Stimulated activated CD8-positive, alpha-beta memory T cell treated with anti-CD3 and anti-CD28 coated beads, Interleukin-7, amount 100 ng/mL, for 1 hour (primary cell): ENCODE measurements at regions not wholly inside any gene's neighbourhood (a gene's known extent, or its start where the extent isn't known, plus 50 kb on each side); places are given as distances from the start of the nearest gene placed in this dataset.
"Not testable (repeated sequence)": the region's sequence is repeated elsewhere in the genome, so short reads cannot be mapped to it uniquely, and the experiment has no call there.

ENCODE experiments used
- DNase-seq, 2 donors: peaks; one replicate each; pipeline ENCODE4 v3.0.0-alpha.2; 2020; ENCODE audit warnings: low read depth in 2 of 2

- no peak for DNase-seq
Observed at GRCh38 chr4:138509346-138509745, 267.2 kb upstream of the SLC7A11 start.

- DNase-seq = no peak
Observed at GRCh38 chr4:138507522-138507921, 265.4 kb upstream of the SLC7A11 start.

- DNase-seq = no peak
Observed at GRCh38 chr4:138501614-138502013, 259.5 kb upstream of the SLC7A11 start.

- DNase-seq = no peak
Observed at GRCh38 chr4:138500869-138501268, 258.7 kb upstream of the SLC7A11 start.

GRCh38 chr4:138499627-138500026 is 257.5 kb upstream of the SLC7A11 start:
- DNase-seq = no peak

GRCh38 chr4:138494931-138495330 is 252.8 kb upstream of the SLC7A11 start:
- DNase-seq = no peak

GRCh38 chr4:138494116-138494515 is 252.0 kb upstream of the SLC7A11 start:
- DNase-seq = no peak

- no peak for DNase-seq
Observed at GRCh38 chr4:138492176-138492575, 250.0 kb upstream of the SLC7A11 start.

GRCh38 chr4:138488533-138488932 is 246.4 kb upstream of the SLC7A11 start:
- DNase-seq = no peak

GRCh38 chr4:138487670-138488069 is 245.5 kb upstream of the SLC7A11 start:
- DNase-seq = no peak

- DNase-seq = no peak
Observed at GRCh38 chr4:138487230-138487629, 245.1 kb upstream of the SLC7A11 start.

- DNase-seq = no peak
Observed at GRCh38 chr4:138485498-138485897, 243.3 kb upstream of the SLC7A11 start.

- DNase-seq = no peak
Observed at GRCh38 chr4:138475116-138475515, 233.0 kb upstream of the SLC7A11 start.

GRCh38 chr4:138473339-138473738 is 231.2 kb upstream of the SLC7A11 start:
- DNase-seq = no peak

- DNase-seq = no peak
Observed at GRCh38 chr4:138460477-138461414, 218.6 kb upstream of the SLC7A11 start.

- DNase-seq = no peak
Observed at GRCh38 chr4:138458751-138459150, 216.6 kb upstream of the SLC7A11 start.

GRCh38 chr4:138456349-138456748 is 214.2 kb upstream of the SLC7A11 start:
- not testable (repeated sequence) for DNase-seq

- DNase-seq = no peak
Observed at GRCh38 chr4:138455097-138455496, 212.9 kb upstream of the SLC7A11 start.

- no peak for DNase-seq
Observed at GRCh38 chr4:138452826-138453225, 210.7 kb upstream of the SLC7A11 start.

- no peak for DNase-seq
Observed at GRCh38 chr4:138451276-138451663, 209.1 kb upstream of the SLC7A11 start.

GRCh38 chr4:138450546-138451275 is 208.6 kb upstream of the SLC7A11 start:
- DNase-seq = no peak

GRCh38 chr4:138449938-138450337 is 207.8 kb upstream of the SLC7A11 start:
- DNase-seq = no peak

GRCh38 chr4:138448169-138448568 is 206.0 kb upstream of the SLC7A11 start:
- no peak for DNase-seq
